Tibial nerve (tissue), 4 donors: ENCODE measurements at regions not wholly inside any gene's neighbourhood (a gene's known extent, or its start where the extent isn't known, plus 50 kb on each side); places are given as distances from the start of the nearest gene placed in this dataset.

Experiments
- EP300 ChIP-seq, 2 donors: sonication (generic); formaldehyde crosslinking; IDR thresholded peaks; one replicate each; pipeline ENCODE4 v1.6.1; 2017; ENCODE audit warnings: antibody characterized with exemption in 2 of 2, mild to moderate bottlenecking in 1 of 2
- POLR2A ChIP-seq, 2 donors: fragments of 450-650 bp; IDR thresholded peaks; one replicate each; pipeline ENCODE4 v1.6.1; 2017; ENCODE audit warnings: antibody characterized with exemption in 2 of 2, mild to moderate bottlenecking in 2 of 2, moderate library complexity in 2 of 2
- TF ChIP-seq, protein P1 (sequence below), 5 experiments: fragments of 200-600 bp in 3 of 5; fragments of 450-650 bp in 2 of 5; sonication (generic) in 3 of 5; IDR thresholded peaks; one replicate each; pipeline ENCODE4 v1.5.1; 2016 to 2019; ENCODE audit warnings: antibody characterized with exemption in 5 of 5, mild to moderate bottlenecking in 3 of 5, moderate library complexity in 2 of 5

DNA sequence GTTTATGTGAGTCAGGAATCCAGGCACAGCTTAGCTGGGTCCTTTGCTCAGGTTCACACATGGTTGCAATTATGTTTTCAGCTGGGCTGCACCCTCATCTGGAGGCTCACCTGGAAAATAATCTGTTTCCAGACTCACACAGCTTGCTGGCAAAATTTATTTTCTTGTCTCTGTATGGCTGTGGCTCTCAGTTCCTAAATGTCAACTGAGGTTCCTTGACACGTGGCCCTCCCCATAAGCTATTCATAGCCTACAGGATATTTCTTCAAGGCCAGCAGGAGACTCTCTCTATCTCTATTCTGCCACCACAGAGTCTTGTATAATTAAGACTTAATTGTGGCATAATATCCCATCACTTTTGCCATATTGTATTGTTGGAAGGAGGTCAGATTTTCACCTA is 732.0 kb downstream of the CDH18 start:
- TF ChIP-seq, protein P1, sequence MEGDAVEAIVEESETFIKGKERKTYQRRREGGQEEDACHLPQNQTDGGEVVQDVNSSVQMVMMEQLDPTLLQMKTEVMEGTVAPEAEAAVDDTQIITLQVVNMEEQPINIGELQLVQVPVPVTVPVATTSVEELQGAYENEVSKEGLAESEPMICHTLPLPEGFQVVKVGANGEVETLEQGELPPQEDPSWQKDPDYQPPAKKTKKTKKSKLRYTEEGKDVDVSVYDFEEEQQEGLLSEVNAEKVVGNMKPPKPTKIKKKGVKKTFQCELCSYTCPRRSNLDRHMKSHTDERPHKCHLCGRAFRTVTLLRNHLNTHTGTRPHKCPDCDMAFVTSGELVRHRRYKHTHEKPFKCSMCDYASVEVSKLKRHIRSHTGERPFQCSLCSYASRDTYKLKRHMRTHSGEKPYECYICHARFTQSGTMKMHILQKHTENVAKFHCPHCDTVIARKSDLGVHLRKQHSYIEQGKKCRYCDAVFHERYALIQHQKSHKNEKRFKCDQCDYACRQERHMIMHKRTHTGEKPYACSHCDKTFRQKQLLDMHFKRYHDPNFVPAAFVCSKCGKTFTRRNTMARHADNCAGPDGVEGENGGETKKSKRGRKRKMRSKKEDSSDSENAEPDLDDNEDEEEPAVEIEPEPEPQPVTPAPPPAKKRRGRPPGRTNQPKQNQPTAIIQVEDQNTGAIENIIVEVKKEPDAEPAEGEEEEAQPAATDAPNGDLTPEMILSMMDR (IDR thresholded peaks at IDR 0.05) = no peak
- TF ChIP-seq EP300 (IDR thresholded peaks at IDR 0.05) = no peak
- TF ChIP-seq POLR2A (IDR thresholded peaks at IDR 0.05) = no peak
